ENCODE measurements at regions not wholly inside any gene's neighbourhood (a gene's known extent, or its start where the extent isn't known, plus 50 kb on each side); places are given as distances from the start of the nearest gene placed in this dataset.

- TF ChIP-seq POLR2A (IDR thresholded peaks at IDR 0.05; ENCODE audit: low read depth, low read length) (no peak), RAD21 (IDR thresholded peaks at IDR 0.05; ENCODE audit: low read length) (no peak), CTCF (conservative IDR thresholded peaks at IDR 0.05; ENCODE audit: low read depth, low read length) (no peak), MXI1 (IDR thresholded peaks at IDR 0.05; ENCODE audit: borderline replicate concordance, low read depth, low read length) (no peak), RCOR1 (IDR thresholded peaks at IDR 0.05; ENCODE audit: insufficient replicate concordance, low read length) (no peak), CEBPB (IDR thresholded peaks at IDR 0.05; ENCODE audit: low read depth, low read length) (no peak), MAFK (IDR thresholded peaks at IDR 0.05; ENCODE audit: low read depth, low read length) (no peak), USF2 (IDR thresholded peaks at IDR 0.05; ENCODE audit: low read depth, low read length) (no peak), BHLHE40 (IDR thresholded peaks at IDR 0.05; ENCODE audit: low read depth, low read length) (no peak)
Observed at GRCh38 chr6:10203651-10204050, 211.2 kb downstream of the TFAP2A start.
